Testis (tissue), 2 donors: ENCODE measurements at regions not wholly inside any gene's neighbourhood (a gene's known extent, or its start where the extent isn't known, plus 50 kb on each side); places are given as distances from the start of the nearest gene placed in this dataset.

Experiments used
- DNase-seq: peaks from one replicate; pipeline ENCODE4 v3.0.0-alpha.2; 2019
- H3K27ac ChIP-seq, 2 donors: fragments of 200-600 bp; sonication (generic); one replicate each; pipeline ENCODE4 v1.5.1; 2019
- H3K27me3 ChIP-seq: fragments of 200-600 bp; sonication (generic); one replicate; pipeline ENCODE4 v1.5.1; 2019
- H3K36me3 ChIP-seq: fragments of 200-600 bp; sonication (generic); one replicate; pipeline ENCODE4 v1.5.1; 2017; ENCODE audit warnings: low read depth; ENCODE audit errors: missing control alignments
- H3K4me1 ChIP-seq: fragments of 200-600 bp; sonication (generic); one replicate; pipeline ENCODE4 v1.5.1; 2019
- H3K4me3 ChIP-seq, 2 donors: fragments of 200-600 bp; sonication (generic); one replicate each; pipeline ENCODE4 v1.5.1; 2017 to 2019
- H3K9me3 ChIP-seq: fragments of 200-600 bp; sonication (generic); one replicate; pipeline ENCODE4 v1.5.1; 2017
- CTCF ChIP-seq, 3 experiments: fragments of 450-650 bp in 2 of 3; fragments of 200-600 bp in 1 of 3; sonication (generic) in 1 of 3; IDR thresholded peaks; one replicate each; pipeline ENCODE4 v1.5.1; 2016 to 2019; ENCODE audit warnings: antibody characterized with exemption in 3 of 3, mild to moderate bottlenecking in 2 of 3, moderate library complexity in 1 of 3
- POLR2A ChIP-seq: fragments of 450-650 bp; IDR thresholded peaks from one replicate; pipeline ENCODE4 v1.6.1; 2017; ENCODE audit warnings: antibody characterized with exemption, mild to moderate bottlenecking, moderate library complexity
- WGBS, 2 donors: methylation state at CpG; one replicate each; pipeline ENCODE4 v1.1.5; 2018; 5-methylcytosine and 5-hydroxymethylcytosine counted together
- intact Hi-C: fragments of 100-400 bp; cut with DNase I; formaldehyde crosslinking; loops from one replicate; pipeline ENCODE4 v1.15.1; 2023; ENCODE audit warnings: low total_unique reads

- TF ChIP-seq POLR2A (no peak), CTCF (IDR thresholded peaks at IDR 0.05) (no peak)
- Histone ChIP-seq H3K27me3 (no peaks in the 10 kb centered on the region), H3K36me3 (no peaks in the 10 kb centered on the region), H3K27ac (no peak overlapping the region), H3K4me3 (no peak overlapping the region), H3K9me3 (no peaks in the 10 kb centered on the region), H3K4me1 (no peaks in the 10 kb centered on the region)
- 86 to 90% methylated on average over 4 of the region's 4 CpGs for WGBS, 2 donors
- intact Hi-C loops, result no loop called here
- DNase-seq, result no peak
Measured at GRCh38 chr1:222196736-222197135, 351.2 kb downstream of the HHIPL2 start.

GRCh38 chr1:222196288-222196687, 351.6 kb downstream of the HHIPL2 start:
- Histone ChIP-seq H3K36me3 (no peaks in the 10 kb centered on the region), H3K4me1 (no peaks in the 10 kb centered on the region), H3K27me3 (no peaks in the 10 kb centered on the region), H3K9me3 (no peaks in the 10 kb centered on the region), H3K4me3 (no peak overlapping the region), H3K27ac (no peak overlapping the region)
- DNase-seq, result no peak
- intact Hi-C loops, result no loop called here
- TF ChIP-seq POLR2A (no peak), CTCF (IDR thresholded peaks at IDR 0.05) (no peak)

GRCh38 chr1:222195857-222196256, 352.0 kb downstream of the HHIPL2 start:
- no peak overlapping the region for H3K27ac ChIP-seq
- no peak for DNase-seq
- no peaks in the 10 kb centered on the region for H3K27me3 ChIP-seq
- H3K36me3 ChIP-seq, result no peaks in the 10 kb centered on the region
- intact Hi-C loops, result no loop called here
- no peak for TF ChIP-seq CTCF (IDR thresholded peaks at IDR 0.05)
- TF ChIP-seq POLR2A, result no peak
- H3K4me1 ChIP-seq, result no peaks in the 10 kb centered on the region
- H3K4me3 ChIP-seq, result no peak overlapping the region
- no peaks in the 10 kb centered on the region for H3K9me3 ChIP-seq
- 86 to 88% methylated on average over 4 of the region's 4 CpGs for WGBS, 2 donors

GRCh38 chr1:222189218-222189617, 358.7 kb downstream of the HHIPL2 start:
- intact Hi-C loops, result no loop called here
- no peaks in the 10 kb centered on the region for H3K9me3 ChIP-seq
- no peaks in the 10 kb centered on the region for H3K4me1 ChIP-seq
- H3K27ac ChIP-seq, result no peak overlapping the region
- 49 to 50% methylated on average over 1 of the region's 1 CpG for WGBS, 2 donors
- no peak for TF ChIP-seq POLR2A
- no peak for TF ChIP-seq CTCF (IDR thresholded peaks at IDR 0.05)
- H3K4me3 ChIP-seq, result no peak overlapping the region
- no peaks in the 10 kb centered on the region for H3K27me3 ChIP-seq
- H3K36me3 ChIP-seq, result no peaks in the 10 kb centered on the region
- DNase-seq, result no peak

GRCh38 chr1:222187566-222188332, 360.2 kb downstream of the HHIPL2 start:
- Histone ChIP-seq H3K36me3 (no peaks in the 10 kb centered on the region), H3K27ac (no peak overlapping the region), H3K4me1 (no peaks in the 10 kb centered on the region), H3K27me3 (no peaks in the 10 kb centered on the region), H3K9me3 (no peaks in the 10 kb centered on the region), H3K4me3 (no peak overlapping the region)
- intact Hi-C loops, result no loop called here
- TF ChIP-seq POLR2A (no peak), CTCF (IDR thresholded peaks at IDR 0.05) (no peak)
- 90 to 92% methylated on average over 6 of the region's 6 CpGs for WGBS, 2 donors
- DNase-seq, result no peak
